H1 (cell line): ENCODE measurements at regions not wholly inside any gene's neighbourhood (a gene's known extent, or its start where the extent isn't known, plus 50 kb on each side); places are given as distances from the start of the nearest gene placed in this dataset.

Experiments used
- CTCF ChIA-PET: fragments of 300-600 bp; sonication (Branson Sonifier 250); formaldehyde crosslinking; loops from one replicate; lab custom pipeline; 2021; ENCODE audit not compliant: partially characterized antibody; lab: Charles Lee
- POLR2A ChIA-PET: fragments of 300-600 bp; sonication (Branson Sonifier 250); formaldehyde crosslinking; loops from one replicate; lab custom pipeline; 2021; ENCODE audit warnings: inconsistent platforms; ENCODE audit not compliant: partially characterized antibody; lab: Charles Lee
- DNase-seq, 2 experiments: peaks; one replicate each; pipeline versions ENCODE4 v3.0.0 to v3.0.0-alpha.2; 2010 to 2022; ENCODE audit warnings: low spot score in 2 of 2, low read depth in 1 of 2, mixed read lengths in 1 of 2
- FAIRE-seq: peaks from 2 replicates; lab custom pipeline; 2011; peaks lifted over from hg19 to GRCh38; lab: Jason Lieb, UNC
- H2AFZ ChIP-seq: 2 replicates; pipeline ENCODE4 v1.8.1; 2012; ENCODE audit warnings: low read length, inconsistent platforms
- H2AK5ac ChIP-seq: 2 replicates; pipeline ENCODE4 v1.6.1; 2013; ENCODE audit warnings: low read depth, low read length
- H2BK120ac ChIP-seq: replicated peaks from 2 replicates; pipeline ENCODE3; 2013; ENCODE audit warnings: low read depth, low read length, inconsistent platforms
- H2BK12ac ChIP-seq: 2 replicates; pipeline ENCODE4 v1.6.1; 2013; ENCODE audit warnings: low read depth, low read length
- H2BK15ac ChIP-seq: 2 replicates; pipeline ENCODE4 v1.6.1; 2013; ENCODE audit warnings: low read length
- H2BK20ac ChIP-seq: 2 replicates; pipeline ENCODE4 v1.6.1; 2013; ENCODE audit warnings: low read length
- H2BK5ac ChIP-seq: 2 replicates; pipeline ENCODE4 v1.6.1; 2013; ENCODE audit warnings: low read depth, low read length
- H3K14ac ChIP-seq: 2 replicates; pipeline ENCODE4 v1.6.1; 2013; ENCODE audit warnings: inconsistent platforms; ENCODE audit not compliant: insufficient read length
- H3K18ac ChIP-seq: 2 replicates; pipeline ENCODE4 v1.6.1; 2013; ENCODE audit warnings: low read length; ENCODE audit errors: extremely low read depth
- H3K23ac ChIP-seq: 2 replicates; pipeline ENCODE4 v1.6.1; 2013; ENCODE audit warnings: inconsistent platforms; ENCODE audit not compliant: insufficient read length
- H3K23me2 ChIP-seq: 2 replicates; pipeline ENCODE4 v1.6.1; 2013; ENCODE audit warnings: low read depth, low read length
- H3K27ac ChIP-seq: 2 replicates; pipeline ENCODE4 v1.6.1; 2011; ENCODE audit warnings: low read depth, low read length, inconsistent platforms
- H3K27me3 ChIP-seq, 4 experiments: replicated peaks in 1 of 4; 1 replicate in 1 of 4; 2 replicates in 3 of 4; pipeline versions ENCODE4 v1.6.1 to v1.8.1; 2011 to 2013; ENCODE audit warnings: low read length in 3 of 4, mild to moderate bottlenecking in 3 of 4, inconsistent platforms in 2 of 4, mixed read lengths in 2 of 4, moderate library complexity in 1 of 4; ENCODE audit not compliant: control insufficient read depth in 3 of 4, insufficient read depth in 3 of 4; ENCODE audit errors: extremely low read depth in 1 of 4
- H3K36me3 ChIP-seq, 4 experiments: 2 replicates each; pipeline versions ENCODE4 v1.6.1 to v1.8.1; 2011 to 2013; ENCODE audit warnings: mild to moderate bottlenecking in 4 of 4, low read length in 3 of 4, moderate library complexity in 2 of 4, control low read depth in 1 of 4, inconsistent platforms in 1 of 4; ENCODE audit not compliant: insufficient read depth in 4 of 4, control insufficient read depth in 2 of 4
- H3K4ac ChIP-seq: replicated peaks from 2 replicates; pipeline ENCODE3; 2013; ENCODE audit warnings: low read length, low read depth, mixed read lengths, inconsistent platforms; ENCODE audit not compliant: insufficient read length
- H3K4me1 ChIP-seq, 4 experiments: replicated peaks in 1 of 4; 1 replicate in 1 of 4; 2 replicates in 3 of 4; pipeline versions ENCODE4 v1.6.1 to v1.8.1; 2011 to 2013; ENCODE audit warnings: low read length in 3 of 4, inconsistent platforms in 2 of 4, mixed read lengths in 1 of 4; ENCODE audit not compliant: insufficient read depth in 4 of 4, control insufficient read depth in 3 of 4
- H3K4me2 ChIP-seq, 2 experiments: 2 replicates each; pipeline versions ENCODE4 v1.6.1 to v1.8.1; 2011 to 2013; ENCODE audit warnings: low read depth in 2 of 2, low read length in 2 of 2, control low read depth in 1 of 2, inconsistent platforms in 1 of 2, mild to moderate bottlenecking in 1 of 2; ENCODE audit not compliant: insufficient read depth in 1 of 2
- H3K4me3 ChIP-seq, 4 experiments: fragments of 200-600, 300-600 bp in 1 of 4; sonication (generic), shearing (Covaris generic), sonication (Bioruptor Twin) in 1 of 4; 2 replicates each; pipeline versions ENCODE4 v1.5.1 to v1.8.1; 2011 to 2016; ENCODE audit warnings: low read length in 4 of 4, low read depth in 3 of 4, control low read depth in 2 of 4, inconsistent platforms in 2 of 4, mild to moderate bottlenecking in 2 of 4, mixed read lengths in 1 of 4, moderate library complexity in 1 of 4; ENCODE audit not compliant: insufficient read depth in 2 of 4; ENCODE audit errors: extremely low read depth in 1 of 4
- H3K56ac ChIP-seq: replicated peaks from 2 replicates; pipeline ENCODE3; 2013; ENCODE audit warnings: low read depth, mild to moderate bottlenecking, mixed read lengths, low read length, inconsistent platforms; ENCODE audit not compliant: insufficient read length
- H3K79me1 ChIP-seq: 2 replicates; pipeline ENCODE4 v1.6.1; 2013; ENCODE audit warnings: low read depth, low read length, control low read depth
- H3K79me2 ChIP-seq, 2 experiments: 2 replicates each; pipeline versions ENCODE4 v1.6.1 to v1.8.1; 2012 to 2013; ENCODE audit warnings: low read length in 2 of 2, mild to moderate bottlenecking in 2 of 2, inconsistent platforms in 1 of 2; ENCODE audit not compliant: insufficient read depth in 2 of 2, control insufficient read depth in 1 of 2
- H3K9ac ChIP-seq, 4 experiments: replicated peaks in 1 of 4; 1 replicate in 1 of 4; 2 replicates in 3 of 4; pipeline versions ENCODE4 v1.6.1 to v1.8.1; 2011 to 2013; ENCODE audit warnings: low read depth in 3 of 4, low read length in 3 of 4, control low read depth in 2 of 4, mild to moderate bottlenecking in 2 of 4, moderate library complexity in 2 of 4, inconsistent platforms in 1 of 4; ENCODE audit errors: extremely low read depth in 1 of 4
- H3K9me3 ChIP-seq, 2 experiments: 2 replicates each; pipeline versions ENCODE4 v1.6.1 to v1.8.1; 2012 to 2013; ENCODE audit warnings: mild to moderate bottlenecking in 2 of 2, moderate library complexity in 2 of 2, control low read depth in 1 of 2, inconsistent platforms in 1 of 2, low read depth in 1 of 2, low read length in 1 of 2, mixed read lengths in 1 of 2; ENCODE audit not compliant: insufficient read depth in 2 of 2
- H4K20me1 ChIP-seq, 2 experiments: replicated peaks in 1 of 2; 2 replicates each; pipeline versions ENCODE3 to v1.8.1; 2011 to 2013; ENCODE audit warnings: inconsistent platforms in 2 of 2, low read length in 2 of 2, mild to moderate bottlenecking in 1 of 2; ENCODE audit not compliant: insufficient read depth in 2 of 2, control insufficient read depth in 1 of 2
- H4K5ac ChIP-seq: 2 replicates; pipeline ENCODE4 v1.6.1; 2013; ENCODE audit warnings: low read length, low read depth, mixed read lengths, inconsistent platforms; ENCODE audit not compliant: insufficient read length
- H4K8ac ChIP-seq: 2 replicates; pipeline ENCODE4 v1.8.0; 2013; ENCODE audit warnings: mild to moderate bottlenecking, moderate library complexity, low read length, inconsistent platforms; ENCODE audit not compliant: insufficient read depth; ENCODE audit errors: extremely low read depth
- H4K91ac ChIP-seq: replicated peaks from 2 replicates; pipeline ENCODE3; 2013; ENCODE audit warnings: low read length, mixed read lengths, inconsistent platforms; ENCODE audit not compliant: insufficient read length
- BCL11A ChIP-seq, 2 experiments: IDR thresholded peaks; one replicate each; pipeline ENCODE4 v1.6.1; 2011; ENCODE audit warnings: low read depth in 2 of 2, low read length in 2 of 2, mild to moderate bottlenecking in 2 of 2
- CTBP2 ChIP-seq: IDR thresholded peaks from 2 replicates; pipeline ENCODE4 v1.7.0; 2011; ENCODE audit warnings: borderline replicate concordance, mild to moderate bottlenecking, moderate library complexity, mixed read lengths, low read length; ENCODE audit not compliant: insufficient read depth, insufficient read length
- HDAC6 ChIP-seq: IDR thresholded peaks from one replicate; pipeline ENCODE4 v1.7.1; 2012; ENCODE audit warnings: low read depth, mild to moderate bottlenecking, inconsistent platforms, low read length, moderate library complexity
- KDM1A ChIP-seq: fragments of 200-600, 300-600 bp; sonication (generic); IDR thresholded peaks from 2 replicates; pipeline ENCODE4 v1.7.1; 2016; ENCODE audit warnings: mild to moderate bottlenecking, low read length, borderline replicate concordance
- KDM4A ChIP-seq: IDR thresholded peaks from one replicate; pipeline ENCODE4 v1.7.1; 2012; ENCODE audit warnings: low read depth, mild to moderate bottlenecking, moderate library complexity, low read length, inconsistent platforms; ENCODE audit not compliant: severe bottlenecking
- NRF1 ChIP-seq: IDR thresholded peaks from 2 replicates; pipeline ENCODE4 v1.6.1; 2011; ENCODE audit warnings: mild to moderate bottlenecking, low read depth, low read length, improper control_type of control experiment
- SIN3A ChIP-seq, 2 experiments: IDR thresholded peaks in 1 of 2; conservative IDR thresholded peaks in 1 of 2; 2 replicates each; pipeline ENCODE4 v1.6.1; 2011 to 2012; ENCODE audit warnings: low read length in 2 of 2, improper control_type of control experiment in 1 of 2, low read depth in 1 of 2, mild to moderate bottlenecking in 1 of 2
- TCF12 ChIP-seq: IDR thresholded peaks from 2 replicates; pipeline ENCODE4 v1.6.1; 2011; ENCODE audit warnings: low read depth, mild to moderate bottlenecking, low read length
- TEAD4 ChIP-seq: IDR thresholded peaks from 2 replicates; pipeline ENCODE4 v1.6.1; 2012; ENCODE audit warnings: low read depth, low read length, inconsistent platforms, mixed read lengths
- ZNF274 ChIP-seq: IDR thresholded peaks from 2 replicates; pipeline ENCODE4 v1.7.0; 2012; ENCODE audit warnings: low read length, borderline replicate concordance; ENCODE audit errors: extremely low read depth
- WGBS, 2 experiments: shearing (Covaris generic) in 1 of 2; methylation state at CpG; one replicate each; pipeline versions ENCODE4 v1.1.6 to v1.1.7; 2013 to 2015; ENCODE audit warnings: low lambda C conversion rate in 2 of 2, mixed read lengths in 2 of 2, inconsistent platforms in 1 of 2, low coverage in 1 of 2, missing lambda C conversion rate in 1 of 2; ENCODE audit not compliant: insufficient replicate concordance in 2 of 2, insufficient coverage in 1 of 2, insufficient read length in 1 of 2; ENCODE audit errors: extremely low coverage in 1 of 2, missing lambda C conversion rate in 1 of 2; 5-methylcytosine and 5-hydroxymethylcytosine counted together

DNA sequence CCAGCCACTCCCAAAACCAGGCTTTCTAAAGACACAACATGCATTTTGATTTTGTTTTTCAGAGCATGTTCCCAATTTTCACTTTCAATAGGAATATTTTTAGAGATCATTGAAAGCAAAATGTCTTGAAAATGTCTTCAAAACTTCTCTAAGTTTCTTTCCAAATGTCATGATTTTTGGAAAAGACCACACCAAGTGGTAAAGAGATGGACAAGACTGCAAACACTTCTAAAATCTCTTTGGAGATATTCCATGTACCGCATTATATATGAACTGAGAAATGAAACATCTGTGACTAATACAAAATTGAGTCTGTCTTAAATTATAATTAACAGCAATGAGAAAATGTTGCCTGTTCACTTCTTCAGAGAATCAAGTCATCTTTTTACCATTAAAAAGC is 418.0 kb upstream of the PKN2 start:
- POLR2A ChIA-PET, result no interaction called here
- 94% methylated on average over 1 of the region's 1 CpG; no CpG with 5 or more reads in 1 of the 2 experiments for WGBS, 2 experiments

More for the DNA sequence above, 418.0 kb upstream of the PKN2 start:
- Histone ChIP-seq H3K4me1 (no peaks in the 10 kb centered on the region), H2AK5ac (no peak overlapping the region), H4K8ac (no peak overlapping the region), H3K56ac (no peak overlapping the region), H3K23me2 (no peaks in the 10 kb centered on the region), H3K9me3 (no peaks in the 10 kb centered on the region), H3K27me3 (no peaks in the 10 kb centered on the region), H2BK120ac (no peak overlapping the region), H4K20me1 (no peaks in the 10 kb centered on the region), H2BK20ac (no peak overlapping the region), H3K9ac (no peak overlapping the region), H2BK15ac (no peak overlapping the region), H3K4me3 (no peak overlapping the region), H3K79me1 (no peaks in the 10 kb centered on the region), H3K27ac (no peak overlapping the region), H2BK5ac (no peak overlapping the region), H3K18ac (no peak overlapping the region), H2AFZ (no peak overlapping the region), H3K14ac (no peak overlapping the region), H4K5ac (no peak overlapping the region), H3K23ac (no peak overlapping the region), H4K91ac (no peak overlapping the region), H3K4me2 (no peak overlapping the region), H2BK12ac (no peak overlapping the region), H3K36me3 (no peaks in the 10 kb centered on the region), H3K79me2 (no peaks in the 10 kb centered on the region), H3K4ac (no peak overlapping the region)
- no peak for FAIRE-seq
- DNase-seq, result no peak
- TF ChIP-seq HDAC6 (no peak), KDM4A (no peak), TEAD4 (no peak), ZNF274 (no peak), SIN3A (conservative IDR thresholded peaks at IDR 0.05 in 1 of 2, IDR thresholded peaks at IDR 0.05 in 1 of 2; ENCODE audit: low read depth in 1 of 2, low read length in 2 of 2) (no peak), TCF12 (no peak), NRF1 (no peak), BCL11A (IDR thresholded peaks at IDR 0.05; ENCODE audit: low read depth in 2 of 2, low read length in 2 of 2) (no peak), KDM1A (no peak), CTBP2 (no peak)
- CTCF ChIA-PET, result interaction anchor here (0.6 kb wide), 1 partner anchor 38 kb away, joined by 3 read pairs; no protein-coding TSS in a partner anchor
